ENCODE measurements at regions not wholly inside any gene's neighbourhood (a gene's known extent, or its start where the extent isn't known, plus 50 kb on each side); places are given as distances from the start of the nearest gene placed in this dataset.

GRCh38 chr1:192438737-192439136, 121.9 kb downstream of the RGS21 start:
- H3K36me3 ChIP-seq (ENCODE audit: control insufficient read depth, insufficient read depth, low read length) = no peaks in the 10 kb centered on the region
- 12% methylated on average over 3 of the region's 3 CpGs for WGBS (ENCODE audit: insufficient coverage, low coverage, missing lambda C conversion rate)
- no peaks in the 10 kb centered on the region for H4K20me1 ChIP-seq (replicated peaks; ENCODE audit: control insufficient read depth, insufficient read depth, low read length)
- BruUV-seq (replicated peaks) = no TSS peak
- no peak overlapping the region for H3K4me3 ChIP-seq
- no peak overlapping the region for H3K4me2 ChIP-seq (ENCODE audit: insufficient read depth, low read length)
- no peak overlapping the region for H3K27ac ChIP-seq (ENCODE audit: extremely low read depth, low read depth, low read length)
- H3K9ac ChIP-seq (ENCODE audit: insufficient read depth in 1 of 2, low read depth in 2 of 2, low read length in 2 of 2) = no peak overlapping the region
- no peaks in the 10 kb centered on the region for H3K9me1 ChIP-seq (ENCODE audit: control insufficient read depth, insufficient read depth, low read length)
- DNase-seq (ENCODE audit: extremely low read depth in 1 of 4, low spot score in 3 of 4) (no peak), FAIRE-seq (no peak), ATAC-seq (no peak)
- POLR2A ChIA-PET = interaction anchor here (0.7 kb wide), 1 partner anchor 422 kb away, joined by 3 read pairs; no protein-coding TSS in a partner anchor
- no peaks in the 10 kb centered on the region for H3K27me3 ChIP-seq (ENCODE audit: control insufficient read depth in 2 of 2, insufficient read depth in 2 of 2, low read length in 2 of 2)
- in situ Hi-C loops (cut with MboI) (no loop called here), intact Hi-C loops (cut with micrococcal nuclease) (no loop called here)
- no peaks in the 10 kb centered on the region for H3K79me2 ChIP-seq (ENCODE audit: control insufficient read depth, insufficient read depth, low read length)
- no peaks in the 10 kb centered on the region; a peak in 1 of 5 replicates for H3K4me1 ChIP-seq (replicated peaks in 1 of 2; ENCODE audit: control insufficient read depth in 2 of 2, insufficient read depth in 2 of 2, low read length in 2 of 2)
- no peak overlapping the region; the same call in 1 of the 2 replicates for H2AFZ ChIP-seq (ENCODE audit: low read depth, low read length)
- CTCF ChIA-PET (ENCODE audit: low intra/inter-chr PET ratio) = no interaction called here
- H3K9me3 ChIP-seq (replicated peaks; ENCODE audit: control insufficient read depth, insufficient read depth, low read depth, low read length) = no peaks in the 10 kb centered on the region
- no peak for TF ChIP-seq BMI1 (IDR thresholded peaks at IDR 0.05; ENCODE audit: low read length)
- TF ChIP-seq HMBOX1 (IDR thresholded peaks at IDR 0.05) = no peak
- TF ChIP-seq POLR2A (conservative IDR thresholded peaks at IDR 0.05) = no peak
- TF ChIP-seq SMAD1 (IDR thresholded peaks at IDR 0.05; ENCODE audit: low read depth, low read length, partially characterized antibody) = no peak
- no peak for TF ChIP-seq NFIX (CRISPR knock-in tag; IDR thresholded peaks at IDR 0.05; ENCODE audit: low read depth)
- TF ChIP-seq PHTF2 (CRISPR knock-in tag; IDR thresholded peaks at IDR 0.05) = no peak
- TF ChIP-seq ZC3H4 (CRISPR knock-in tag; IDR thresholded peaks at IDR 0.05; ENCODE audit: borderline replicate concordance) = no peak
- no peak for TF ChIP-seq NKRF (IDR thresholded peaks at IDR 0.05; ENCODE audit: borderline replicate concordance)
- no peak for TF ChIP-seq CBX2 (IDR thresholded peaks at IDR 0.05; ENCODE audit: insufficient read depth, low read length, poor library complexity, severe bottlenecking)
- TF ChIP-seq MLX (CRISPR knock-in tag; conservative IDR thresholded peaks at IDR 0.05) = no peak
- TF ChIP-seq ZNF639 (CRISPR knock-in tag; conservative IDR thresholded peaks at IDR 0.05 in 1 of 2, IDR thresholded peaks at IDR 0.05 in 1 of 2) = no peak
- TF ChIP-seq RBM34 (IDR thresholded peaks at IDR 0.05; ENCODE audit: borderline replicate concordance, insufficient read depth, low read length) = no peak
- TF ChIP-seq MIER1 (IDR thresholded peaks at IDR 0.05; ENCODE audit: low read depth) = no peak

All from K562 (cell line).